Lung (tissue), 11 donors: ENCODE measurements at regions not wholly inside any gene's neighbourhood (a gene's known extent, or its start where the extent isn't known, plus 50 kb on each side); places are given as distances from the start of the nearest gene placed in this dataset.

ENCODE experiments used
- ATAC-seq: fragments of 200-7000 bp; cut with Tn5 transposase; one replicate; pipeline ENCODE4 v1.9.1; 2020; ENCODE audit warnings: moderate number of reproducible peaks; ENCODE audit not compliant: insufficient read depth, low FRiP score
- DNase-seq, 3 donors: peaks; one replicate each; pipeline ENCODE4 v3.0.0-alpha.2; 2013 to 2017
- H3K27ac ChIP-seq, 2 donors: one replicate each; pipeline ENCODE4 v1.5.1; 2013; ENCODE audit warnings: mild to moderate bottlenecking in 2 of 2, moderate library complexity in 2 of 2, control low read depth in 1 of 2, inconsistent platforms in 1 of 2, low read depth in 1 of 2, low read length in 1 of 2
- H3K27me3 ChIP-seq, 3 donors: one replicate each; pipeline ENCODE4 v1.5.1; 2013; ENCODE audit warnings: low read length in 2 of 3; ENCODE audit not compliant: control insufficient read depth in 3 of 3, insufficient read depth in 3 of 3
- H3K36me3 ChIP-seq, 4 donors: one replicate each; pipeline ENCODE4 v1.5.1; 2013; ENCODE audit warnings: low read length in 4 of 4, mild to moderate bottlenecking in 1 of 4, moderate library complexity in 1 of 4; ENCODE audit not compliant: control insufficient read depth in 4 of 4, insufficient read depth in 4 of 4
- H3K4me1 ChIP-seq, 5 donors: one replicate each; pipeline ENCODE4 v1.5.1; 2013; ENCODE audit warnings: low read length in 5 of 5, mild to moderate bottlenecking in 2 of 5, moderate library complexity in 1 of 5; ENCODE audit not compliant: control insufficient read depth in 5 of 5, insufficient read depth in 5 of 5
- H3K4me3 ChIP-seq: one replicate; pipeline ENCODE4 v1.5.1; 2013; ENCODE audit warnings: mild to moderate bottlenecking, control low read depth, moderate library complexity
- H3K9ac ChIP-seq, 2 donors: one replicate each; pipeline ENCODE4 v1.5.1; 2013; ENCODE audit warnings: low read length in 2 of 2, control low read depth in 1 of 2; ENCODE audit not compliant: insufficient read depth in 1 of 2
- H3K9me3 ChIP-seq, 4 donors: one replicate each; pipeline ENCODE4 v1.5.1; 2013; ENCODE audit warnings: low read length in 3 of 4, mild to moderate bottlenecking in 1 of 4, moderate library complexity in 1 of 4; ENCODE audit not compliant: control insufficient read depth in 4 of 4, insufficient read depth in 3 of 4
- CTCF ChIP-seq: IDR thresholded peaks from 2 replicates; pipeline ENCODE4 v1.5.1; 2012; ENCODE audit warnings: mild to moderate bottlenecking; ENCODE audit errors: control extremely low read depth, extremely low read depth
- WGBS, 2 donors: extraction: QIAGEN DNeasy Blood & Tissue Kit; methylation state at CpG; one replicate each; pipeline ENCODE4 v1.1.7; 2013; 5-methylcytosine and 5-hydroxymethylcytosine counted together
- donor health status: control.
- donor health status: control.
- donor health status: Bipolar disorder and iron deficiency.
- donor health status: healthy.
- donor health status: DM: yes; HTN: yes; CAD: no.

- WGBS, 2 donors, result 91 to 94% methylated on average over 3 of the region's 3 CpGs
These were observed 958.2 kb upstream of the AUTS2 start for GRCh38 chr7:68640103-68640502.

GRCh38 chr7:68642727-68643126 is 955.5 kb upstream of the AUTS2 start:
- Histone ChIP-seq H3K9ac (no peak overlapping the region), H3K27me3 (no peaks in the 10 kb centered on the region), H3K27ac (no peak overlapping the region), H3K4me3 (no peak overlapping the region), H3K4me1 (no peaks in the 10 kb centered on the region), H3K36me3 (no peaks in the 10 kb centered on the region), H3K9me3 (peaks cover 0 to 12% (median 3%) of the 10 kb centered on the region in 4 donors)
- 87 to 90% methylated on average over 3 of the region's 3 CpGs for WGBS, 2 donors
- no peak for TF ChIP-seq CTCF
- ATAC-seq, result no peak
- no peak for DNase-seq

More at GRCh38 chr7:68640103-68640502, 958.2 kb upstream of the AUTS2 start:
- H3K9ac ChIP-seq, result no peak overlapping the region
- no peaks in the 10 kb centered on the region for H3K27me3 ChIP-seq
- no peak for DNase-seq
- no peak overlapping the region for H3K27ac ChIP-seq
- H3K9me3 ChIP-seq, result peaks cover 0 to 10% (median 3%) of the 10 kb centered on the region in 4 donors
- no peaks in the 10 kb centered on the region for H3K4me1 ChIP-seq
- no peak overlapping the region for H3K4me3 ChIP-seq
- no peak for ATAC-seq
- no peaks in the 10 kb centered on the region for H3K36me3 ChIP-seq
- no peak for TF ChIP-seq CTCF

GRCh38 chr7:68663392-68663791 is 934.9 kb upstream of the AUTS2 start:
- H3K4me3 ChIP-seq, result no peak overlapping the region
- no peak for DNase-seq
- 70 to 78% methylated on average over 1 of the region's 1 CpG for WGBS, 2 donors
- TF ChIP-seq CTCF, result no peak
- no peaks in the 10 kb centered on the region for H3K27me3 ChIP-seq
- H3K9me3 ChIP-seq, result no peaks in the 10 kb centered on the region
- no peak overlapping the region for H3K9ac ChIP-seq
- no peak overlapping the region for H3K27ac ChIP-seq
- no peaks in the 10 kb centered on the region for H3K36me3 ChIP-seq
- no peaks in the 10 kb centered on the region for H3K4me1 ChIP-seq
- no peak for ATAC-seq

- TF ChIP-seq CTCF, result no peak
- 67 to 86% methylated on average over 2 of the region's 2 CpGs for WGBS, 2 donors
- ATAC-seq, result no peak
- Histone ChIP-seq H3K4me1 (peaks cover 0 to 8% (median 0%) of the 10 kb centered on the region in 5 donors), H3K27me3 (no peaks in the 10 kb centered on the region), H3K4me3 (no peak overlapping the region), H3K9me3 (peaks cover 0 to 5% (median 2%) of the 10 kb centered on the region in 4 donors), H3K27ac (no peak overlapping the region), H3K36me3 (no peaks in the 10 kb centered on the region), H3K9ac (no peak overlapping the region)
- peak in 2 of 3 donors; percentile 4 to 50 for DNase-seq
These were observed 927.2 kb upstream of the AUTS2 start for GRCh38 chr7:68671046-68671445.
